Body of pancreas (tissue), 4 donors: ENCODE measurements at regions not wholly inside any gene's neighbourhood (a gene's known extent, or its start where the extent isn't known, plus 50 kb on each side); places are given as distances from the start of the nearest gene placed in this dataset.

Experiments
- CTCF ChIP-seq, 7 experiments: fragments of 450-650 bp in 4 of 7; fragments of 200-600 bp in 3 of 7; sonication (generic) in 3 of 7; IDR thresholded peaks; one replicate each; pipeline ENCODE4 v1.5.1; 2016 to 2019; ENCODE audit warnings: antibody characterized with exemption in 7 of 7
- POLR2A ChIP-seq, 3 donors: fragments of 450-650 bp; IDR thresholded peaks; one replicate each; pipeline ENCODE4 v1.6.1; 2016; ENCODE audit warnings: antibody characterized with exemption in 3 of 3, mild to moderate bottlenecking in 2 of 3

GRCh38 chr1:192939440-192939839 is 119.7 kb downstream of the UCHL5 start:
- TF ChIP-seq POLR2A (IDR thresholded peaks at IDR 0.05) (no peak), CTCF (IDR thresholded peaks at IDR 0.05) (no peak)
